Gastrocnemius medialis (tissue), 4 donors: ENCODE measurements at regions not wholly inside any gene's neighbourhood (a gene's known extent, or its start where the extent isn't known, plus 50 kb on each side); places are given as distances from the start of the nearest gene placed in this dataset.

Experiments used
- CTCF ChIP-seq, 5 experiments: fragments of 450-650 bp in 3 of 5; fragments of 200-600 bp in 2 of 5; sonication (generic) in 2 of 5; IDR thresholded peaks in 4 of 5; conservative IDR thresholded peaks in 1 of 5; 1 replicate in 4 of 5; 2 replicates in 1 of 5; pipeline ENCODE4 v1.5.1; 2016 to 2019; ENCODE audit warnings: antibody characterized with exemption in 5 of 5, mild to moderate bottlenecking in 3 of 5, moderate library complexity in 3 of 5
- POLR2A ChIP-seq, 2 donors: fragments of 450-650 bp; IDR thresholded peaks; one replicate each; pipeline ENCODE4 v1.6.1; 2017; ENCODE audit warnings: antibody characterized with exemption in 2 of 2, mild to moderate bottlenecking in 2 of 2, moderate library complexity in 2 of 2

DNA sequence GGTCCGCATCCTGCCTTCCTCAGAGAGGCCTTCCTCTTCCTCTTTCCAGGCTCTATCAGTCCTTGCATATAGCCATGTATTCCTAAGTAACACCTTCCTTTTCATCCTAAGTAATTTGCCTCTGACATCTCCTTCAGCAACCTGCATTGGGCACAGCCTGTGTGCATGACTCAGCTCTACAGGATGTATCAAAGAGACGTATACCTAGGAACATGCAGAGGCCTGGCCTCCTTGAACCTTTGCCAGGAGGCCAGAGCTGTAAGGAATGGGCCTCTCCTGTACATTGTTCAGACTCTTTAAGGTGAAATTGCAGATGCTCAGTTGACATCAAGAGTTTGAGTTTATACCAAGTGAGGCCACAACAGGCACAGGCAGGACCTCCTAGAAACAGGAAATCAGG is 76.0 kb upstream of the CELF4 start:
- TF ChIP-seq POLR2A (IDR thresholded peaks at IDR 0.05): no peak
- TF ChIP-seq CTCF (IDR thresholded peaks at IDR 0.05 in 4 of 5, conservative IDR thresholded peaks at IDR 0.05 in 1 of 5): no peak
